DMS79 treated with DMSO at 0.1 percent for 48 hours (cell line): ENCODE measurements at regions not wholly inside any gene's neighbourhood (a gene's known extent, or its start where the extent isn't known, plus 50 kb on each side); places are given as distances from the start of the nearest gene placed in this dataset.
"Not testable (repeated sequence)": the region's sequence is repeated elsewhere in the genome, so short reads cannot be mapped to it uniquely, and the experiment has no call there.

ENCODE experiments used
- DNase-seq: peaks from one replicate; lab custom pipeline; 2025; lab: John Stamatoyannopoulos, UW

DNA sequence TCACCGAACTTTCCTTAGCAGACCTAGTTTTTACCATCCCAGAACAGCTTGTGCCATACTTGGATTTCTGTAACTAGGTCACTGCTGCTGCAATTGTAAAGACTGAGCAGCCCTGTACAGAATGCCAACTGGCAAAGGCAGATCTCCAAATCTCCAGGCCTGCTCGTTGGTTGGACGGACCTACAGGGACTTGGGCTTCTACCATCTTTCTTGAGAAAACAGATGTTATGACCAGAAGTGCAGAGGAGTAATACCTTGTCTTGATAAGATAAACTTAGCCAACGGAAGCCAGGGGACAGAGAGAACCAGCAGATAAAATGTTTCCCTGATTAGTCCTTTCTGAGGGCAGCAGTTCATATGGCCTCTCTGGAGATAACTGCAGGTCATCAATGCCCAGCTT lies 304.1 kb downstream of the RFPL4B start:
- DNase-seq = no peak

GRCh38 chr6:112659912-112660311 lies 312.8 kb downstream of the RFPL4B start:
- DNase-seq = no peak

DNA sequence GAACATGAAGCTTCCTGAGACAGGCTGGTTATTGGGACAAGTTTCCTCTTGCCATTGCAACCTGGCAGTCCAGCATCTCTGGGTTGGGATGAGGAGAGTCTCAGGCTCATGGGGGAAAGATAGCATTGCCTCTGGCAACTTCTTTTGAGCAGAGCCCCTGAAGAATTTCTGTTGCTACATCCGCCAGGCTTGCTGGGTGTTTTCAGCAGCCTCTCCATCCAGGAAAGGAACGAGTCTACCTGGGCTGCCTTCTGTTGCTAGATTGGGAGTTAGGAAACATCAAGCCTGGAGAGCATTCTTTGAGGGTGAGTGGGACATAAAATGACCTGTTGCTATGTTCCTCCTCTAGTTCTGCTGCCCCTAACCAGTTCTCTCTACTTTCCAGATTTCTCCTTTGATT lies 313.5 kb downstream of the RFPL4B start:
- DNase-seq = no peak

DNA sequence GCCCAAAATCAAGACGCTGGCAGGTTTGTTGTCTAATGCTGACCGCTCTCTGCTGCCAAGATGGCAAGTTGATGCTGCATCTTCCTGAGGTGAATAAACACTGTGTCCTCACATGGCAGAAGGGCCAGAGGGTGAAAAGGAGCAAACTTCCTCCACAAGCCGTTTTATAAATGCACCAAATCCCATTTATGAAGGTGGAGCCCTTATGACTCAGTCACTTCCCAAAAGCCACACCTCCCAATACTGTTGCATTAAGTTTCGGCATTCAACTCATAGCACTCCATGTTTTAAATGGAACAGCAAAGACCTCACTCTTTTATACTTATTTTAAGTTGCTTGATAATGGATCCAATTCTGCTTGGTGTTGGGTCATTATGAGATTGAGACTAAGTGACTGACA lies 316.6 kb downstream of the RFPL4B start:
- DNase-seq = no peak

GRCh38 chr6:112665114-112665513 lies 318.0 kb downstream of the RFPL4B start:
- DNase-seq = no peak

DNA sequence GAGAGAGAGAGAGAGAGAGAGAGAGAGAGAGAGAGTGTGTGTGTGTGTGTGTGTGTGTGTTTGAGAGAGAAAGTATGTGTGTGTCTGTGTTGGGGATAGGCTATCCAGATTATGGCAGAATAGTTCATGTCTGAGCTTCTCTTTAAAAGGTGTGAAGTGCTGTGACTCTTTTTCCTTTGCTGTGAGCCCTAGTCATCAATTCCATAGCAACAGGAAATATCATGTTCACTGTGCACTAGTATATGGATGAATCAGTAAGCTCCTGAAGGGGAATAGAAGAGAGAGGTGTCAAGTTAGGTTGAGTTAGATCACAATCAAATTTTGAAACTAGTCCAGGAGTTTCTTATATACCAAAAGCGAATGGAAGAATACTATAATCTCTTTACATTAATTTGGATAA lies 318.7 kb downstream of the RFPL4B start:
- no peak for DNase-seq

DNA sequence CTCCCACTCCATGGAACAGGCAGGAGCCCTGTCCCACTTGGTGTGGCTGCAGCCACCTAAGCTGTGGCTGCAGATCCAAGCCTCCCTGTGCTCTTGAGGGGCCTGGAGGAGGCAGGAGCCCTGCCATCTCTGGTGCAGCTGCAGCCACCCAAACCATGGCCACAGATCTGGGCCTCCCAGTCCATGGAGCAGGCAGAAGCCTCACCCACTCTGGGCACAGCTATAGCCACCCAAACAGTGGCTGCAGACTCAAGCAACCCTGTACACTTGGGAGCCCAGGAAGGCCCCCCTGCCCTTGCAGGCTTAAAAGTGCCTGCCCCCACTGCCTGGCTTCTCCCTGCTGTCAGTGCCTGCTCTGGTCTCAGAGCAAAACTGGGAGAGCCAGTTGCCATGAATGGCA lies 320.3 kb downstream of the RFPL4B start:
- DNase-seq = no peak

GRCh38 chr6:112680091-112680490 lies 333.0 kb downstream of the RFPL4B start:
- no peak for DNase-seq

DNA sequence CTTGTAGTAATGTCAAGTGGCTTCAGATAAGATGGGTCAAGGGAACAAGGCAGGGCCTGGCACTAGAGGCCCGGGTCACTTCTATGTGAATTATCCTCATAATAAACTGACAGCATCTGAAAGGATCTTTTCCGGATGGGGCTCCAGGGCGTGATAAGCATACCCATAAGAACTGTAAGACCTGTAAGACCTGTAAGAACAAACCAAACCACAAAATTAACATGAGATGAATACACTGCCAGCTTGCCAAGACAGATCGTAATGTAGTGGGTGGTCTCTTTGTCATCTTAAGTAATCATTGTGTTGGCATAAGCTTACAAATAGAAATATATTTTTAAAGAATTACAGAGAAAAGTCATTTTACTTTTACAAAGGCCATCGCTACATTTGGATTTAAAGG lies 334.9 kb downstream of the RFPL4B start:
- no peak for DNase-seq

- DNase-seq = no peak
Measured at GRCh38 chr6:112683106-112683505, 336.0 kb downstream of the RFPL4B start.

DNA sequence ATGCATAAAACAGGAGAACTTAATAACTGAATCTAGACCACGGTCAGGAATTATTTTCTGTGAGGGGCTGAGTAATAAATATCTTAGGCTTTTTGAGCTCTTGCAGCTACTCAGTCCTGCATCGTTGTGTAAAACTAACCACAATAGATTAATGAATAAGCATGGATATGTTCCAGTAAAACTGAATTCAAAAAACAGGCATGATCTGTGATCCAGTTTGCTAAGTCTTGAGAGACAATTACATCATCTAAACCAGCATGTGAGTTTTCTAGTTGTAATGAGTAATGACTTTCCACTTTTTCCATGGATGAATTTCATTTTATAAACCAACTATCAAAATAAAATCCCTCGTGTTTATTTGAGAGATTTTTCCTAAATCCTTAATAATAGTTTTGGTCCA lies 336.8 kb downstream of the RFPL4B start:
- no peak for DNase-seq

- not testable (repeated sequence) for DNase-seq
Measured at GRCh38 chr6:112685521-112686220, 338.5 kb downstream of the RFPL4B start.

DNA sequence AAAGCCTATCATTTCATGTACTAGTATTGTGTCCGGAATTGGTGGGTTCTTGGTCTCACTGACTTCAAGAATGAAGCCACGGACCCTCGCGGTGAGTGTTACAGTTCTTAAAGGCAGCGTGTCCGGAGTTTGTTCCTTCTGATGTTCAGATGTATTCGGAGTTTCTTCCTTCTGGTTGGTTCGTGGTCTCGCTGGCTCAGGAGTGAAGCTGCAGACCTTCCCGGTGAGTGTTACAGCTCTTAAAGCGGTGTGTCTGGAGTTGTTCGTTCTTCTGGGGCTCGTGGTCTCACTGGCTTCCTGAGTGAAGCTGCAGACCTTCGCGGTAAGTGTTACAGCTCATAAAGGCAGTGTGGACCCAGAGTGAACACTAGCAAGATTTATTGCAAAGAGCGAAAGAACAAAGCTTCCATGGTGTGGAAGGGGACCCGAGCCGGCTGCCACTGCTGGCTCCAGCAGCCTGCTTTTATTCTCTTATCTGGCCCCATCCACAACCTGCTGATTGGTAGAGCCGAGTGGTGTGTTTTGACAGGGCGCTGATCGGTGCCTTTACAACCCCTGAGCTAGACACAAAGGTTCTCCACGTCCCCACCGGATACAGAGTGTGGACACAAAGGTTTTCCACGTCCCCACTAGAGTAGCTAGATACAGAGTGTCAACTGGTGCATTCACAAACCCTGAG lies 341.5 kb downstream of the RFPL4B start:
- not testable (repeated sequence) for DNase-seq

- not testable (repeated sequence) for DNase-seq
Measured at GRCh38 chr6:112689183-112689858, 342.2 kb downstream of the RFPL4B start.

GRCh38 chr6:112690497-112691202 lies 343.5 kb downstream of the RFPL4B start:
- DNase-seq = peak; percentile 14

- DNase-seq = no peak
Measured at GRCh38 chr6:112691289-112691688, 344.2 kb downstream of the RFPL4B start.

DNA sequence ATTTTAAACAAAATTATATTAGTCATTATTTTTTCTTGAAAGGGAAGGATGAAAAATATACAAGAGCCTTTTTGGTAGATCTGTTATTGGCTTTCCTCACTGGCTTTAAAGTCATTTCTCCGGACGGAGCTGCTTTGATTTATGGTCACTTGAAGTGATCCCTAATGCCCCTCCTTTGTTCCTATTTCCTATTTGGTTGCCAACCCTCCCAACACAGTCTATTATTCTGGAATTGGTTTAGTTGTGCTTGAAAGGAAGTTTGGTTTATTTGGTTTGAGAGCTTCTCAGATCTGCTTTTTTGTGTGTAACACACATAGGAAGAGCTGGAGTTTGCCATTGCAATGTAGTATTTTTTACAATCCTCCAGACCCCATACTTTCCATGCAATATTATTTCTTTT lies 347.9 kb downstream of the RFPL4B start:
- DNase-seq = no peak

DNA sequence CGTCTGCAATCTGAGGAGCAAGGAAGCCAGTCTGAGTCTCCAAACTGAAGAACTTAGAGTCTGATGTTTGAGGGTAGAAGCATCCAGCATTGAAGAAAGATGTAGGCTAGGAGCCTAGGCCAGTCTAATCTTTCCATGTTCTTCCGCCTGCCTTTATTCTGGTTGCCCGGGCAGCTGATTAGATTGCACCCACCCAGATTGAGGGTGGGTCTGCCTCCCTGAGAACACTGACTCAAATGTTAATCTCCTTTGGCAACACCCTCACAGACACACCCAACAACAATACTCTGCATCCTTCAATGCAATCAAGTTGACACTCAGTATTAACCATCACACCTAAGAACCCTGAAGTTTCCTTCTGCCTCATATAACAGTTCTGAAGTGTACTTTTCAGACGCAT lies 350.1 kb downstream of the RFPL4B start:
- no peak for DNase-seq

GRCh38 chr6:112701201-112701600 lies 354.1 kb downstream of the RFPL4B start:
- DNase-seq = peak; percentile 42

- no peak for DNase-seq
Measured at GRCh38 chr6:112710710-112711109, 363.6 kb downstream of the RFPL4B start.

GRCh38 chr6:112713402-112713801 lies 366.3 kb downstream of the RFPL4B start:
- DNase-seq = no peak

DNA sequence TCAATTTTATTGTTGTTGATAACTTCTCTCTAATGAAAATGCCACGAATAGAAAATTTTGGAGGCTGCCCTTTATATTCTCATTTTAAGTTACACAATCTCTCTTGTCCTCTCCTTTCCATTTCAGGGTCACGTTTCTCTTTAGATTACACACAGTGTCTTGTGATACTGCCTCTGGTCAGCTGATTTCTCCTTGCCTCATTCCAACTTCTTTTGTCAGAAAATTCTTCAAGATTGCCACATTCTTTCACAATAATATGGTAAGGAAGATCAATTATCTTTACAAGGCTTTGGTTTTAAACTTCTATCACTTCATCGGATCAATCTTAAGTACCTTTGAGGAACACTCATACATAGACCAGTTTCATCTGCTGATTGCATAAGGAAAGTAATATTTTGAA lies 370.3 kb downstream of the RFPL4B start:
- no peak for DNase-seq

GRCh38 chr6:112717856-112718255 lies 370.7 kb downstream of the RFPL4B start:
- no peak for DNase-seq
